ENCODE measurements at regions not wholly inside any gene's neighbourhood (a gene's known extent, or its start where the extent isn't known, plus 50 kb on each side); places are given as distances from the start of the nearest gene placed in this dataset.

- H3K79me2 ChIP-seq (ENCODE audit: insufficient read depth, low read length): no peaks in the 10 kb centered on the region
- H3K23ac ChIP-seq (ENCODE audit: insufficient read length, low read depth, low read length): no peak overlapping the region
- H3K23me2 ChIP-seq (ENCODE audit: insufficient read length, low read depth, low read length, poor library complexity, severe bottlenecking): no peaks in the 10 kb centered on the region
- H3K9me3 Mint-ChIP-seq: no peaks in the 10 kb centered on the region
- H2BK5ac ChIP-seq (ENCODE audit: insufficient read length, low read length): no peak overlapping the region
- TF ChIP-seq CTCF (conservative IDR thresholded peaks at IDR 0.05): peak; percentile 74
- no peak overlapping the region for H4K5ac ChIP-seq (ENCODE audit: insufficient read length, low read depth, low read length)
- H3K9ac ChIP-seq (ENCODE audit: extremely low read depth, insufficient read length, low read length): no peak overlapping the region
- no peaks in the 10 kb centered on the region for H3K79me1 ChIP-seq (ENCODE audit: insufficient read depth, low read depth, low read length, poor library complexity, severe bottlenecking)
- H4K91ac ChIP-seq (ENCODE audit: insufficient read length, low read depth, low read length): no peak overlapping the region
- H3K56ac ChIP-seq (ENCODE audit: insufficient read length, low read depth, low read length): no peak overlapping the region
- no peak overlapping the region for H2AFZ ChIP-seq (ENCODE audit: low read length)
- no peak overlapping the region for H3K27ac ChIP-seq (ENCODE audit: insufficient read length, low read depth, low read length)
- H3K27me3 ChIP-seq (ENCODE audit: insufficient read depth, low read length): no peaks in the 10 kb centered on the region
- peak; percentile 35 for DNase-seq
- no peaks in the 10 kb centered on the region for H3K4me1 Mint-ChIP-seq
- no peak overlapping the region for H3K14ac ChIP-seq (ENCODE audit: insufficient read depth, low read length)
- H2AK5ac ChIP-seq (ENCODE audit: insufficient read length, low read length): no peak overlapping the region
- no peaks in the 10 kb centered on the region for H3K36me3 Mint-ChIP-seq (ENCODE audit: insufficient read depth in 1 of 3, low read depth in 3 of 3)
- no peak overlapping the region for H2BK120ac ChIP-seq (ENCODE audit: low read depth, low read length, poor library complexity, severe bottlenecking)
- H3K18ac ChIP-seq (ENCODE audit: insufficient read length, low read depth, low read length): no peak overlapping the region
- H3K4ac ChIP-seq (ENCODE audit: low read depth, low read length): no peak overlapping the region
- H2BK15ac ChIP-seq (ENCODE audit: low read depth, low read length): no peak overlapping the region
- no peak overlapping the region for H4K8ac ChIP-seq (replicated peaks; ENCODE audit: insufficient read length, low read depth, low read length)
- no CpG with 5 or more reads among the region's 3 CpGs for WGBS (ENCODE audit: extremely low coverage, insufficient read length, low lambda C conversion rate)
- H4K20me1 ChIP-seq (ENCODE audit: control insufficient read depth, insufficient read depth, insufficient read length): no peaks in the 10 kb centered on the region
- no peak overlapping the region for H3K4me2 ChIP-seq (ENCODE audit: insufficient read depth, insufficient read length, low read length)
- H3K27ac Mint-ChIP-seq: no peak overlapping the region
- H2BK20ac ChIP-seq (ENCODE audit: low read depth, low read length, poor library complexity, severe bottlenecking): no peak overlapping the region
- H3K4me1 ChIP-seq (ENCODE audit: insufficient read depth, low read length): no peaks in the 10 kb centered on the region
- H3K27me3 Mint-ChIP-seq (ENCODE audit: low read depth): no peaks in the 10 kb centered on the region; the same call in 1 of the 2 replicates
- no peaks in the 10 kb centered on the region for H3K9me3 ChIP-seq (ENCODE audit: control insufficient read depth, low read depth, low read length)
- H3T11ph ChIP-seq (ENCODE audit: low read length): no peak overlapping the region
- H2BK12ac ChIP-seq (ENCODE audit: insufficient read length, low read depth, low read length): no peak overlapping the region
- no peak overlapping the region for H3K4me3 Mint-ChIP-seq
Observed at GRCh38 chr4:166169111-166169510, 296.1 kb downstream of the TLL1 start.
